ENCODE measurements at regions not wholly inside any gene's neighbourhood (a gene's known extent, or its start where the extent isn't known, plus 50 kb on each side); places are given as distances from the start of the nearest gene placed in this dataset.

GRCh38 chr16:65984296-65984695 is 382.2 kb upstream of the CDH5 start:
- H3K27ac ChIP-seq (ENCODE audit: low read depth, low read length), result no peak overlapping the region
- H3K4me1 ChIP-seq (ENCODE audit: control insufficient read depth, low read length), result no peaks in the 10 kb centered on the region
- no peaks in the 10 kb centered on the region for H3K36me3 ChIP-seq (ENCODE audit: control insufficient read depth, low read length)
- no peaks in the 10 kb centered on the region for H3F3A ChIP-seq (ENCODE audit: control insufficient read depth, insufficient read depth)
- H4K20me1 ChIP-seq (ENCODE audit: control insufficient read depth, insufficient read depth, low read depth, low read length), result no peaks in the 10 kb centered on the region
- no peak overlapping the region for H3K4me2 ChIP-seq (ENCODE audit: low read length)
- H3K27me3 ChIP-seq (ENCODE audit: control insufficient read depth, low read length), result no peaks in the 10 kb centered on the region
- H3K9me3 ChIP-seq (ENCODE audit: control insufficient read depth, insufficient read depth, low read length), result no peaks in the 10 kb centered on the region
- H3K9me2 ChIP-seq (replicated peaks; ENCODE audit: control insufficient read depth, low read length), result no peaks in the 10 kb centered on the region
- TF ChIP-seq CTCF (IDR thresholded peaks at IDR 0.05; ENCODE audit: low read depth, low read length, poor library complexity, severe bottlenecking) (no peak), EZH2phosphoT487 (IDR thresholded peaks at IDR 0.05; ENCODE audit: borderline replicate concordance, low read length) (no peak)
- no peak overlapping the region for H3K4me3 ChIP-seq (ENCODE audit: low read length)
- H3K79me2 ChIP-seq (ENCODE audit: control insufficient read depth, low read length), result no peaks in the 10 kb centered on the region

GRCh38 chr16:65981057-65981456 is 385.4 kb upstream of the CDH5 start:
- TF ChIP-seq EZH2phosphoT487 (IDR thresholded peaks at IDR 0.05; ENCODE audit: borderline replicate concordance, low read length), result no peak
- TF ChIP-seq CTCF (IDR thresholded peaks at IDR 0.05; ENCODE audit: low read depth, low read length, poor library complexity, severe bottlenecking), result no peak
- H3F3A ChIP-seq (ENCODE audit: control insufficient read depth, insufficient read depth), result no peaks in the 10 kb centered on the region
- H3K27ac ChIP-seq (ENCODE audit: low read depth, low read length), result no peak overlapping the region

GRCh38 chr16:65975049-65975708 is 391.3 kb upstream of the CDH5 start:
- Histone ChIP-seq H3K79me2 (ENCODE audit: control insufficient read depth, low read length) (no peaks in the 10 kb centered on the region), H3F3A (ENCODE audit: control insufficient read depth, insufficient read depth) (no peaks in the 10 kb centered on the region), H4K20me1 (ENCODE audit: control insufficient read depth, insufficient read depth, low read depth, low read length) (no peaks in the 10 kb centered on the region), H3K9me2 (replicated peaks; ENCODE audit: control insufficient read depth, low read length) (no peaks in the 10 kb centered on the region), H3K4me1 (ENCODE audit: control insufficient read depth, low read length) (no peaks in the 10 kb centered on the region), H3K4me3 (ENCODE audit: low read length) (no peak overlapping the region), H3K27ac (ENCODE audit: low read depth, low read length) (no peak overlapping the region), H3K4me2 (ENCODE audit: low read length) (no peak overlapping the region), H3K27me3 (ENCODE audit: control insufficient read depth, low read length) (no peaks in the 10 kb centered on the region), H3K9me3 (ENCODE audit: control insufficient read depth, insufficient read depth, low read length) (no peaks in the 10 kb centered on the region), H3K36me3 (ENCODE audit: control insufficient read depth, low read length) (no peaks in the 10 kb centered on the region)
- no peak for TF ChIP-seq CTCF (IDR thresholded peaks at IDR 0.05; ENCODE audit: low read depth, low read length, poor library complexity, severe bottlenecking)
- no peak for TF ChIP-seq EZH2phosphoT487 (IDR thresholded peaks at IDR 0.05; ENCODE audit: borderline replicate concordance, low read length)

More at GRCh38 chr16:65981057-65981456, 385.4 kb upstream of the CDH5 start:
- Histone ChIP-seq H3K79me2 (ENCODE audit: control insufficient read depth, low read length) (no peaks in the 10 kb centered on the region), H3K4me2 (ENCODE audit: low read length) (no peak overlapping the region), H3K4me3 (ENCODE audit: low read length) (no peak overlapping the region), H3K36me3 (ENCODE audit: control insufficient read depth, low read length) (no peaks in the 10 kb centered on the region), H3K4me1 (ENCODE audit: control insufficient read depth, low read length) (no peaks in the 10 kb centered on the region), H3K9me3 (ENCODE audit: control insufficient read depth, insufficient read depth, low read length) (no peaks in the 10 kb centered on the region), H3K9me2 (replicated peaks; ENCODE audit: control insufficient read depth, low read length) (no peaks in the 10 kb centered on the region), H4K20me1 (ENCODE audit: control insufficient read depth, insufficient read depth, low read depth, low read length) (no peaks in the 10 kb centered on the region), H3K27me3 (ENCODE audit: control insufficient read depth, low read length) (no peaks in the 10 kb centered on the region)

Measured in DOHH2 (cell line).